SK-N-SH treated with all-trans-retinoic acid at 6 μM for 48 hours (cell line): ENCODE measurements at regions not wholly inside any gene's neighbourhood (a gene's known extent, or its start where the extent isn't known, plus 50 kb on each side); places are given as distances from the start of the nearest gene placed in this dataset.

Source experiments
- ARNTL ChIP-seq: fragments of 450-650 bp; formaldehyde crosslinking; IDR thresholded peaks from 2 replicates; pipeline ENCODE4 v1.5.0; 2020; ENCODE audit warnings: low read depth, mild to moderate bottlenecking, moderate library complexity, borderline replicate concordance
- CSRNP3 ChIP-seq: fragments of 250-450 bp; sonication (Bioruptor Pico); IDR thresholded peaks from 2 replicates; pipeline ENCODE4 v1.5.1; 2021; ENCODE audit warnings: mild to moderate bottlenecking, moderate library complexity
- TOX ChIP-seq: fragments of 250-450 bp; sonication (Bioruptor Pico); IDR thresholded peaks from 2 replicates; pipeline ENCODE4 v1.8.0; 2021; ENCODE audit warnings: mild to moderate bottlenecking, moderate library complexity, borderline replicate concordance
- ZFP3 ChIP-seq: fragments of 250-450 bp; sonication (Bioruptor Pico); IDR thresholded peaks from 2 replicates; pipeline ENCODE4 v1.5.0; 2020; ENCODE audit warnings: mild to moderate bottlenecking, moderate library complexity
- ZFP30 ChIP-seq: fragments of 450-650 bp; formaldehyde crosslinking; IDR thresholded peaks from 2 replicates; pipeline ENCODE4 v1.5.0; 2022; ENCODE audit warnings: mild to moderate bottlenecking, moderate library complexity
- ZNF70 ChIP-seq: fragments of 450-650 bp; formaldehyde crosslinking; IDR thresholded peaks from 2 replicates; pipeline ENCODE4 v1.5.0; 2020; ENCODE audit warnings: mild to moderate bottlenecking, moderate library complexity

GRCh38 chr13:23960566-23961156 is 63.4 kb upstream of the C1QTNF9B start:
- TF ChIP-seq ARNTL (CRISPR knock-in tag) (no peak), CSRNP3 (CRISPR knock-in tag) (no peak), ZFP3 (no peak), ZFP30 (no peak), TOX (no peak), ZNF70 (no peak)
